ENCODE measurements at regions not wholly inside any gene's neighbourhood (a gene's known extent, or its start where the extent isn't known, plus 50 kb on each side); places are given as distances from the start of the nearest gene placed in this dataset.

- ChIA-PET POLR2A (no interaction called here), CTCF (interaction anchor here (1.1 kb wide), 1 partner anchor 25 kb away, joined by 3 read pairs; no protein-coding TSS in a partner anchor)
- H3K4me3 ChIP-seq (ENCODE audit: low read depth in 2 of 2, low read length in 1 of 2), result no peak overlapping the region
- no peak overlapping the region for H3K27ac ChIP-seq (ENCODE audit: low read depth in 2 of 2, low read length in 1 of 2)
- 10% methylated on average over 5 of the region's 5 CpGs for WGBS (ENCODE audit: low lambda C conversion rate)
- no peaks in the 10 kb centered on the region for H4K20me1 ChIP-seq (ENCODE audit: insufficient read depth)
- H3K27me3 ChIP-seq (ENCODE audit: insufficient read depth), result peaks cover 52% of the 10 kb centered on the region; the same call in 1 of the 2 replicates
- no peaks in the 10 kb centered on the region for H3K36me3 ChIP-seq (replicated peaks in 1 of 2; ENCODE audit: control insufficient read depth in 1 of 2, insufficient read depth in 2 of 2, low read length in 1 of 2)
- H3K9me3 ChIP-seq, result no peaks in the 10 kb centered on the region
- no peak overlapping the region for H3K9ac ChIP-seq
- no peak overlapping the region for H3K4me2 ChIP-seq
- no peak for DNase-seq
- no peak overlapping the region for H2AFZ ChIP-seq (ENCODE audit: low read depth)
- no peaks in the 10 kb centered on the region for H3K79me2 ChIP-seq (ENCODE audit: insufficient read depth)
- no peaks in the 10 kb centered on the region for H3K4me1 ChIP-seq (ENCODE audit: control insufficient read depth in 1 of 2, insufficient read depth in 2 of 2, low read depth in 1 of 2, low read length in 1 of 2)
- no peaks in the 10 kb centered on the region for H3K9me2 ChIP-seq
- no peaks in the 10 kb centered on the region for H3F3A ChIP-seq (replicated peaks; ENCODE audit: insufficient read depth)
- TF ChIP-seq EP300 (IDR thresholded peaks at IDR 0.05; ENCODE audit: borderline replicate concordance in 1 of 2, low read depth in 1 of 2, low read length in 1 of 2) (no peak), CHD2 (IDR thresholded peaks at IDR 0.05; ENCODE audit: low read length, partially characterized antibody) (no peak), FOSL2 (IDR thresholded peaks at IDR 0.05; ENCODE audit: borderline replicate concordance, low read depth) (no peak), MXI1 (IDR thresholded peaks at IDR 0.05; ENCODE audit: low read depth, low read length) (no peak), MAX (IDR thresholded peaks at IDR 0.05; ENCODE audit: low read depth) (no peak), PBX3 (IDR thresholded peaks at IDR 0.05) (no peak), REST (IDR thresholded peaks at IDR 0.05; ENCODE audit: low read depth, low read length) (no peak), RXRA (IDR thresholded peaks at IDR 0.05; ENCODE audit: borderline replicate concordance, low read depth) (no peak), TEAD4 (IDR thresholded peaks at IDR 0.05; ENCODE audit: borderline replicate concordance, insufficient read depth) (no peak), MEF2A (IDR thresholded peaks at IDR 0.05; ENCODE audit: borderline replicate concordance, low read depth) (no peak)
Observed at GRCh38 chr12:4012977-4013968, 140.1 kb upstream of the PARP11 start.

GRCh38 chr12:4012073-4012472 is 138.9 kb upstream of the PARP11 start:
- H4K20me1 ChIP-seq (ENCODE audit: insufficient read depth), result no peaks in the 10 kb centered on the region
- TF ChIP-seq REST (IDR thresholded peaks at IDR 0.05; ENCODE audit: low read depth, low read length) (no peak), CTCF (IDR thresholded peaks at IDR 0.05) (no peak), POLR2AphosphoS5 (IDR thresholded peaks at IDR 0.05; ENCODE audit: low read depth, low read length) (no peak), MAX (IDR thresholded peaks at IDR 0.05; ENCODE audit: low read depth) (no peak), RCOR1 (IDR thresholded peaks at IDR 0.05; ENCODE audit: low read length) (no peak)
- ChIA-PET POLR2A (no interaction called here), CTCF (interaction anchor here (1.4 kb wide), 1 partner anchor 265 kb away, joined by 3 read pairs; no protein-coding TSS in a partner anchor)
- H3K27me3 ChIP-seq (ENCODE audit: insufficient read depth), result peaks cover 60% of the 10 kb centered on the region; the same call in 1 of the 2 replicates
- no peak for DNase-seq
- no peaks in the 10 kb centered on the region for H3K9me2 ChIP-seq
- H3K36me3 ChIP-seq (replicated peaks in 1 of 2; ENCODE audit: control insufficient read depth in 1 of 2, insufficient read depth in 2 of 2, low read length in 1 of 2), result no peaks in the 10 kb centered on the region
- H3F3A ChIP-seq (replicated peaks; ENCODE audit: insufficient read depth), result no peaks in the 10 kb centered on the region
- H3K27ac ChIP-seq (ENCODE audit: low read depth in 2 of 2, low read length in 1 of 2), result no peak overlapping the region
- no peaks in the 10 kb centered on the region for H3K79me2 ChIP-seq (ENCODE audit: insufficient read depth)
- H3K4me1 ChIP-seq (ENCODE audit: control insufficient read depth in 1 of 2, insufficient read depth in 2 of 2, low read depth in 1 of 2, low read length in 1 of 2), result no peaks in the 10 kb centered on the region
- H3K4me2 ChIP-seq, result no peak overlapping the region
- H3K4me3 ChIP-seq (ENCODE audit: low read depth in 2 of 2, low read length in 1 of 2), result no peak overlapping the region
- H3K9ac ChIP-seq, result no peak overlapping the region
- H3K9me3 ChIP-seq, result no peaks in the 10 kb centered on the region
- no peak overlapping the region for H2AFZ ChIP-seq (ENCODE audit: low read depth)
